PFSK-1 (cell line): ENCODE measurements at regions not wholly inside any gene's neighbourhood (a gene's known extent, or its start where the extent isn't known, plus 50 kb on each side); places are given as distances from the start of the nearest gene placed in this dataset.

Source experiments
- POLR2AphosphoS5 ChIP-seq: IDR thresholded peaks from 2 replicates; pipeline ENCODE4 v1.6.1; 2012; ENCODE audit warnings: low read depth, mild to moderate bottlenecking, control low read depth, low read length, moderate library complexity
- REST ChIP-seq, 2 experiments: IDR thresholded peaks; 2 replicates each; pipeline versions ENCODE4 v1.6.1 to v1.8.0; 2011 to 2012; ENCODE audit warnings: low read depth in 2 of 2, low read length in 2 of 2, control low read depth in 1 of 2, inconsistent platforms in 1 of 2, mild to moderate bottlenecking in 1 of 2, moderate library complexity in 1 of 2; ENCODE audit not compliant: insufficient read depth in 1 of 2
- TAF1 ChIP-seq: IDR thresholded peaks from 2 replicates; pipeline ENCODE4 v1.6.1; 2012; ENCODE audit warnings: low read length, control low read depth, borderline replicate concordance; ENCODE audit not compliant: insufficient read depth

- TF ChIP-seq REST (IDR thresholded peaks at IDR 0.05; ENCODE audit: insufficient read depth in 1 of 2, low read depth in 2 of 2, low read length in 2 of 2) (no peak), POLR2AphosphoS5 (no peak), TAF1 (no peak)
These were observed 60.0 kb upstream of the BANK1 start for GRCh38 chr4:101730291-101731117.
